ENCODE measurements at regions not wholly inside any gene's neighbourhood (a gene's known extent, or its start where the extent isn't known, plus 50 kb on each side); places are given as distances from the start of the nearest gene placed in this dataset.

DNA sequence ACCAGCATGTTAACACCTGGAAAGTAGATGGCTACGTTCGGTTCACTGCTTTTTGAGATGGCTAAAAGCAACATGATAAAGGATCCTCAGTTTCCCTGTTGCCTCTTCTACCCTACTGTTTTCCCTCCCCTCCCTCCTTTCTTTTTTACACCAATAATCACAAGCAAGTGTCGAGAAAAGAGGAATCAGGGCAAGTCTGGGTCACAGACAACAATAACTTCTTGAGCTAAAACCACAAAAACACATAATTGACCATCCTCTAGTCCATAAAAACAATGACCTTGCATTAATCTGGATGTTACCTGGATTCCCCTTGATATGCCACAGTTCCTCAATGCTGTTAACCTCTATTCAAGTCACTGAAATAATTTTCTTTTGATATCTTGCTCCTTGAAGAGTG is 736.6 kb upstream of the GCFC2 start:
- RAD21 ChIA-PET (ENCODE audit: low non-redundant PET in 1 of 2, low total read pairs in 2 of 2, uncharacterized antibody in 2 of 2, unreplicated experiment in 2 of 2), result no interaction called here
- Histone ChIP-seq H3K9me2 (ENCODE audit: insufficient read depth) (no peaks in the 10 kb centered on the region), H3K9me3 (ENCODE audit: control insufficient read depth in 1 of 2, insufficient read depth in 1 of 2, low read depth in 1 of 2, low read length in 2 of 2) (peaks cover 0 to 19% of the 10 kb centered on the region in 2 experiments; a peak in 2 of 4 replicates), H3K27me3 (ENCODE audit: insufficient read depth, low read length) (no peaks in the 10 kb centered on the region), H3K36me3 (ENCODE audit: control insufficient read depth in 1 of 2, insufficient read depth in 2 of 2, low read length in 2 of 2) (no peaks in the 10 kb centered on the region), H3K9ac (ENCODE audit: low read length) (no peak overlapping the region), H3K4me3 (replicated peaks in 1 of 2; ENCODE audit: low read depth in 1 of 2, low read length in 2 of 2) (no peak overlapping the region), H3K4me2 (ENCODE audit: low read length) (no peak overlapping the region), H4K20me1 (ENCODE audit: insufficient read depth) (no peaks in the 10 kb centered on the region), H3K4me1 (ENCODE audit: control insufficient read depth in 1 of 2, insufficient read depth in 2 of 2, low read length in 2 of 2) (no peaks in the 10 kb centered on the region), H3K27ac (ENCODE audit: low read depth, low read length) (no peak overlapping the region), H3K79me2 (ENCODE audit: insufficient read depth, low read length) (no peaks in the 10 kb centered on the region), H2AFZ (ENCODE audit: low read depth, low read length, poor library complexity, severe bottlenecking) (no peak overlapping the region)
- CTCF ChIA-PET, result no interaction called here
- no TSS peak for BruUV-seq (replicated peaks)
- TF ChIP-seq ZFX (IDR thresholded peaks at IDR 0.05) (no peak), SRF (IDR thresholded peaks at IDR 0.05; ENCODE audit: low read depth) (no peak), FOSL1 (IDR thresholded peaks at IDR 0.05; ENCODE audit: low read depth) (no peak), JUND (IDR thresholded peaks at IDR 0.05) (no peak), EGR1 (IDR thresholded peaks at IDR 0.05; ENCODE audit: low read depth) (no peak), RAD21 (IDR thresholded peaks at IDR 0.05; ENCODE audit: low read depth) (no peak), SIN3A (IDR thresholded peaks at IDR 0.05; ENCODE audit: low read depth) (no peak), EZH2phosphoT487 (IDR thresholded peaks at IDR 0.05; ENCODE audit: borderline replicate concordance) (no peak), ELF1 (IDR thresholded peaks at IDR 0.05; ENCODE audit: borderline replicate concordance, low read depth) (no peak), YY1 (IDR thresholded peaks at IDR 0.05; ENCODE audit: extremely low read depth, insufficient replicate concordance, low read depth, low read length) (no peak), SP1 (IDR thresholded peaks at IDR 0.05; ENCODE audit: low read depth) (no peak), POLR2A (IDR thresholded peaks at IDR 0.05; ENCODE audit: borderline replicate concordance, extremely low read depth, insufficient read depth, insufficient read length) (no peak), CBX3 (IDR thresholded peaks at IDR 0.05; ENCODE audit: low read depth) (no peak), EZH2 (IDR thresholded peaks at IDR 0.05) (no peak)
- TF ChIP-seq, protein P1, sequence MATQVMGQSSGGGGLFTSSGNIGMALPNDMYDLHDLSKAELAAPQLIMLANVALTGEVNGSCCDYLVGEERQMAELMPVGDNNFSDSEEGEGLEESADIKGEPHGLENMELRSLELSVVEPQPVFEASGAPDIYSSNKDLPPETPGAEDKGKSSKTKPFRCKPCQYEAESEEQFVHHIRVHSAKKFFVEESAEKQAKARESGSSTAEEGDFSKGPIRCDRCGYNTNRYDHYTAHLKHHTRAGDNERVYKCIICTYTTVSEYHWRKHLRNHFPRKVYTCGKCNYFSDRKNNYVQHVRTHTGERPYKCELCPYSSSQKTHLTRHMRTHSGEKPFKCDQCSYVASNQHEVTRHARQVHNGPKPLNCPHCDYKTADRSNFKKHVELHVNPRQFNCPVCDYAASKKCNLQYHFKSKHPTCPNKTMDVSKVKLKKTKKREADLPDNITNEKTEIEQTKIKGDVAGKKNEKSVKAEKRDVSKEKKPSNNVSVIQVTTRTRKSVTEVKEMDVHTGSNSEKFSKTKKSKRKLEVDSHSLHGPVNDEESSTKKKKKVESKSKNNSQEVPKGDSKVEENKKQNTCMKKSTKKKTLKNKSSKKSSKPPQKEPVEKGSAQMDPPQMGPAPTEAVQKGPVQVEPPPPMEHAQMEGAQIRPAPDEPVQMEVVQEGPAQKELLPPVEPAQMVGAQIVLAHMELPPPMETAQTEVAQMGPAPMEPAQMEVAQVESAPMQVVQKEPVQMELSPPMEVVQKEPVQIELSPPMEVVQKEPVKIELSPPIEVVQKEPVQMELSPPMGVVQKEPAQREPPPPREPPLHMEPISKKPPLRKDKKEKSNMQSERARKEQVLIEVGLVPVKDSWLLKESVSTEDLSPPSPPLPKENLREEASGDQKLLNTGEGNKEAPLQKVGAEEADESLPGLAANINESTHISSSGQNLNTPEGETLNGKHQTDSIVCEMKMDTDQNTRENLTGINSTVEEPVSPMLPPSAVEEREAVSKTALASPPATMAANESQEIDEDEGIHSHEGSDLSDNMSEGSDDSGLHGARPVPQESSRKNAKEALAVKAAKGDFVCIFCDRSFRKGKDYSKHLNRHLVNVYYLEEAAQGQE (IDR thresholded peaks at IDR 0.05; ENCODE audit: low read depth), result no peak
- TF ChIP-seq, protein P2, sequence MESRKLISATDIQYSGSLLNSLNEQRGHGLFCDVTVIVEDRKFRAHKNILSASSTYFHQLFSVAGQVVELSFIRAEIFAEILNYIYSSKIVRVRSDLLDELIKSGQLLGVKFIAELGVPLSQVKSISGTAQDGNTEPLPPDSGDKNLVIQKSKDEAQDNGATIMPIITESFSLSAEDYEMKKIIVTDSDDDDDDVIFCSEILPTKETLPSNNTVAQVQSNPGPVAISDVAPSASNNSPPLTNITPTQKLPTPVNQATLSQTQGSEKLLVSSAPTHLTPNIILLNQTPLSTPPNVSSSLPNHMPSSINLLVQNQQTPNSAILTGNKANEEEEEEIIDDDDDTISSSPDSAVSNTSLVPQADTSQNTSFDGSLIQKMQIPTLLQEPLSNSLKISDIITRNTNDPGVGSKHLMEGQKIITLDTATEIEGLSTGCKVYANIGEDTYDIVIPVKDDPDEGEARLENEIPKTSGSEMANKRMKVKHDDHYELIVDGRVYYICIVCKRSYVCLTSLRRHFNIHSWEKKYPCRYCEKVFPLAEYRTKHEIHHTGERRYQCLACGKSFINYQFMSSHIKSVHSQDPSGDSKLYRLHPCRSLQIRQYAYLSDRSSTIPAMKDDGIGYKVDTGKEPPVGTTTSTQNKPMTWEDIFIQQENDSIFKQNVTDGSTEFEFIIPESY (IDR thresholded peaks at IDR 0.05; ENCODE audit: extremely low read depth, insufficient replicate concordance, low read length), result no peak
- POLR2A ChIA-PET, result no interaction called here
- no peak for DNase-seq (ENCODE audit: low read depth, low spot score)
- ATAC-seq, result no peak
- intact Hi-C loops (cut with micrococcal nuclease), result no loop called here
